GM19452 (cell line): ENCODE measurements at regions not wholly inside any gene's neighbourhood (a gene's known extent, or its start where the extent isn't known, plus 50 kb on each side); places are given as distances from the start of the nearest gene placed in this dataset.

ENCODE experiments used
- ATAC-seq: cut with Tn5 transposase; IDR thresholded peaks from one replicate; pipeline ENCODE4 v1.9.1; 2021; ENCODE audit not compliant: unreplicated experiment

DNA sequence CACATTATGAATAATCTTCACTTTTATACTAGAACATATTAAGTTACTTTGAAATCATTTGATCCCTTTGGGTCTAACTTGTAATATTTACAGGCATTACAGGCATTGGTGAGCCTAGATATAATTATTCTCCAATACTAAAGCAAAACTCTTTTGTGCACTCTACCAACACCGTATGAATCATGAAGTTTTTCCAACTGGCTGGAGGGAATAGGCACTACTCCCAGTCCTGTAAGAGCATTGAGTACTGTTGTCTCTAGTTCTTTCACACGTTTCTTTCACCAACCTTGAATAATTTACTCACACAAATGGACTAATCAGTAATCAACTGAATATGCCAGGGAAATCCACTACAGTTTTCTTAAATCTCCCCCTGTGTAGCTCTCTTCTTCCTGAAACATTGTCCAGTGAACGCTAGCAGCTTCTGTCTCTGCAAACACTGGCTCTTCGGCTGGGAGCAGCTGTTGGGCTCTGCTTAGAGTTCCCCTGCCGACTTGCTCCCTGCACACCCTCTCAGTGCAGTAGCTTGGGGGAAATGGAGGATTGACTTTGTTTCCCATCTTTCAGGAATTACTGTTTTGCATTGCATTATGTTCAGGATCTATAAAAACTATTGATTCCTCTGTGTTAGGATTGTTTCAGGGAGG is 476.7 kb downstream of the RFC3 start:
- no peak for ATAC-seq

GRCh38 chr13:34300559-34300958 is 482.6 kb downstream of the RFC3 start:
- ATAC-seq = no peak

GRCh38 chr13:34302596-34302995 is 484.6 kb downstream of the RFC3 start:
- no peak for ATAC-seq

- no peak for ATAC-seq
These were observed 485.4 kb downstream of the RFC3 start for GRCh38 chr13:34303346-34303745.

DNA sequence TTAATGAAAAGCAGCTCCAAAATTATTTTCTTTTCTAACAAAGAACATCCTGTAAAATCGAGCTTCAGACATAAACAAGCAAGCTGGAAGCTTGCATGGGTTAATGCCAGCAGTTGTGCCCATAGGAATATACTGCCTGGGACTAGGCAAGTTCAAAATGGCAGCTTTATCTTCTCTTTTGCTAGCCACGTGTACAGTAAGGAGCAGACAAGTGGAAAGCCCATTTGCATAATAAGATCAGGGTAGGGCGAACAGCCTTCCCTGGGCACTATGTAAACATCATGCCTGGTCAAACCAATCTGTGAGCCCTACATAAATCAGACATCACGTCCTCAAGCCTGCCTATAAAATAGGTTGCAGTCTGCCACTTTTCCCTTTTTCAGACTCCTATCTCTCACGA is 489.7 kb downstream of the RFC3 start:
- no peak for ATAC-seq

GRCh38 chr13:34308725-34309124 is 490.8 kb downstream of the RFC3 start:
- ATAC-seq = no peak

DNA sequence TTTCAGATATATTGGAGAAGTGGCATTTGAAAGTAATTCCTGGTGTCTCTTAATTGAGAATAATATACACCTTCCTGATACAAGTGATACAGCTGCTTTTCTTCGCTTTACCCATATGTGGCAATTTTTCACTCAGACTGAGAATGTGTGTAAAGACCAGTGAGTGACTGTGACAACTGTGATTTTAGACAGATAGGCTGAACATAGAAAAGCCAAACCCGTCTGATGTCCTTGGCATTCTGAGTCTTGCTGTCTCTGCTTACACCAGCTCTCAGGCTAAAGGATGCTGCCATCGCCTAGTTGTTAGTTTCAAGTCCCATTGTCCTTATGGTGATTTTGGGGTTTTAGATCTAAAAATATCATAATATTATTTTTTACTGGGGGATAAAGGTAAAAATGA is 492.6 kb downstream of the RFC3 start:
- no peak for ATAC-seq

- ATAC-seq = no peak
These were observed 493.3 kb downstream of the RFC3 start for GRCh38 chr13:34311251-34311650.

DNA sequence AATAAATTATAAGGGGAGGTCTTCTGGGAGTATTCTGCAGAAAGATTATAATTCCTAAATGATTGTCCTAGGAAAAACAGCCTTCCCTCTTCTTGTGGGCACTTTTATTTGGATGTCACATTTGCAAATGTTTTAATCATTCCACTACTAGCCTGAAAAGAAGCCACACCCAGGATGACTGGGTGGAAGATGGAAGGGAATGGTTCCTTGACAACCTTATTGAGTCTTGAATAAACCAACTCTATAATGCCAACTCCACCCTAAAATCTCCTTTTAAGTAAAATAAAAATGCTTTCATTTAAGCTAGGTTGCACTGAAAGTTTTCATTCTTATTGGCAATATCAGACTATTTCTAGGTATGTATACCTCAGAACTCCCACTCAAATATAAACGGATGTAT is 494.6 kb downstream of the RFC3 start:
- ATAC-seq = no peak

GRCh38 chr13:34320084-34320483 is 502.1 kb downstream of the RFC3 start:
- no peak for ATAC-seq

- no peak for ATAC-seq
These were observed 504.2 kb downstream of the RFC3 start for GRCh38 chr13:34322014-34322742.

- no peak for ATAC-seq
These were observed 504.8 kb downstream of the RFC3 start for GRCh38 chr13:34322743-34323074.

DNA sequence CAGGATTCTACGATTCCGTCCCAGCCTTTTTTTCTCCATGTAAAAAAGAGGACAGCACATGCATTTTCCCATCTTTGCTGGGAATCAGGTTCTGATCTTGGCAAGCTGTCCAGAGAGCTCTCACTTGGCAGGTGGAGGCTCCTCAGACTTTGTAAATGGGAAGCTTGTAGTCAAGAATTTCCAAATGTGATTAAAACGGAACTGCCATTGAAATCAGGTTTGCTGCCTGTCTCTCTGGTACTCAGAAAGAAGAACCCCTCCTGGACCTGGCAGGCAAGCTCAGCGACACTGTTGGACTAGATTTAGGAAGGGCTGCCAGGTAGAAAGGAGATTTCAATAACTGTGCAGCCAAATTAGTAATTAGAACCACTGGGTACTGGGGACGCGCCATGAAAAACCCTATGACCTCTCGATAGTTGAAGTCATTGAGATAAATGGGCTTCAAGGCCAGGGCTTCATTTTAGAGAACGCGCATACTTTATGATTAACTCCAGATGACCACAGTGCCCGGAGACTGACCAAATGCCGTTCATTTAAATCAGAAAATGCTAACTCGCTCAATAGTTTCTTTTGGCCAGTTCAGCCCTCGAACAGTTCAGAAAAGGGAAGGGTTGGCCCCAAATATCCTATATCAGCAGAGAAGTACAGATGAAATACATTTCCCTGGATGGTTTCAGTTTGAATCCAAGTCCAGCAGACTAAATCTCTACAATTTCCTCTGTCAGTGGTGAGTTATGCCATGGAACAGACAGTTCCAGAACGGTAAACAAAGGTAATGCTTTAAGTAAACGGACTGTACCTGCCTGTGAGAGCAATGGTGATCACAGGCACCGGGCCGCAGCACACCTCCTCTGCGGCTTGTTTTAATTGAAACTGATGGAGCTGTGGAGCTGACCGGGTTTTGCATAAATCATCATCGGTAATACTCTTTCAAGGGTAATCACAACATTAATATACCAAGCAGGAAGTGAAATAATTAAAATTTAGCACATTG is 517.4 kb downstream of the RFC3 start:
- no peak for ATAC-seq

- ATAC-seq = no peak
These were observed 520.2 kb downstream of the RFC3 start for GRCh38 chr13:34338102-34338501.

- no peak for ATAC-seq
These were observed 522.6 kb downstream of the RFC3 start for GRCh38 chr13:34340534-34340933.

GRCh38 chr13:34343413-34343940 is 525.5 kb downstream of the RFC3 start:
- no peak for ATAC-seq

- no peak for ATAC-seq
These were observed 526.9 kb downstream of the RFC3 start for GRCh38 chr13:34344816-34345215.

- no peak for ATAC-seq
These were observed 527.5 kb downstream of the RFC3 start for GRCh38 chr13:34345258-34345965.

GRCh38 chr13:34346626-34347025 is 528.7 kb downstream of the RFC3 start:
- ATAC-seq = no peak

DNA sequence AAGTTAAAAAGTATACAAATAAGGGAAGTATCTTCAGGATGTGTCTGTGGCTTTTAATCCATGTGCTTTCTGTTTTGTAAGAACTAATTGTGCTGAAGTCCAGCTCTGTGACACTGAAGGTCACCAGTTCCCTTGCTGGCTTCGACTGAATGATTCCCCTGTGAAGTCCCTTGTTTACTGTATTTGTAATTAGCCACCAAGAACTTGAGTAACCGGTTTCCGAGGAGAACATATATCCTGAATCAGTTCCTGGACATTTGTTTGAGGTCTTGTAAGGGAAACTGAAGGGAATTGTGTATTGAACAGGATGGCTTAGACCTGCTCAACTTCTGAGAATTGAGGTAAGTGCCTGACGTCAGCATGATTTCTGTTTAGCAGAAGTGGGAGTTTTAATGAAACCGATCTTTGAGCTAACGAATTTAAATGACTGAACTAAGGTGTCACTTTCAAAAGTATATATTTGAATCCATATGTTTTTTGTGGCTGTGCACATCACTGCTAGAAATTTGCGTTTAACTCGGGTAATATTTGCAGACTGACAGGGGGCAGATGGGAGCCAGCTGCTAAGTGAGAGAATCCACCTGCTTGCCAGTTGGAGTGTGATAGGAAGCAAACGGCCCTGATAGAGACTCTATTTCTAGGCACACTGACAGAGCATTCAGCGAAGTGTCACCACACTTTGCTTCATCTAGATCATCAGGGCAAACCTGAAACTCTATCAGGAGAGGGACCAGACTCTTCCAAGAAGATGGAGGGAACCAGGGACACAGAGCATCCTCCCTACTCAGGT is 530.0 kb downstream of the RFC3 start:
- ATAC-seq = no peak
